WTC11 (cell line): ENCODE measurements at regions not wholly inside any gene's neighbourhood (a gene's known extent, or its start where the extent isn't known, plus 50 kb on each side); places are given as distances from the start of the nearest gene placed in this dataset.

ENCODE experiments used
- ATAC-seq: fragments of 200-7000 bp; cut with Tn5 transposase; 2 replicates; pipeline ENCODE4 v1.10.0; 2021; ENCODE audit warnings: mild to moderate bottlenecking, moderate library complexity
- CTCF ChIA-PET: fragments of 300-600 bp; sonication (Branson Sonifier 250); formaldehyde crosslinking; loops from one replicate; lab custom pipeline; 2021; ENCODE audit warnings: antibody characterized with exemption; lab: Charles Lee
- POLR2A ChIA-PET: fragments of 350-600 bp; sonication (Branson Sonifier 250); formaldehyde crosslinking; loops from one replicate; lab custom pipeline; 2021; ENCODE audit warnings: antibody characterized with exemption; lab: Charles Lee
- DNase-seq: peaks from one replicate; pipeline ENCODE4 v3.0.0; 2021; ENCODE audit warnings: low spot score
- H3K27ac Mint-ChIP-seq: 2 replicates; pipeline ENCODE4 v1.8.0; 2021; ENCODE audit warnings: mixed read lengths
- H3K27me3 Mint-ChIP-seq: 2 replicates; pipeline ENCODE4 v1.8.0; 2021; ENCODE audit warnings: low read depth, mild to moderate bottlenecking, moderate library complexity, mixed read lengths
- H3K36me3 Mint-ChIP-seq: 2 replicates; pipeline ENCODE4 v1.8.0; 2021; ENCODE audit warnings: mixed read lengths
- H3K4me1 Mint-ChIP-seq: 2 replicates; pipeline ENCODE4 v1.8.0; 2022; ENCODE audit warnings: mixed read lengths
- H3K4me3 Mint-ChIP-seq: 2 replicates; pipeline ENCODE4 v1.8.0; 2021; ENCODE audit warnings: mild to moderate bottlenecking, moderate library complexity, mixed read lengths
- H3K9me3 Mint-ChIP-seq: 2 replicates; pipeline ENCODE4 v1.8.0; 2021; ENCODE audit warnings: mixed read lengths
- CBFB ChIP-seq: sonication (generic); formaldehyde crosslinking; IDR thresholded peaks from 2 replicates; pipeline ENCODE4 v1.8.1; 2022; ENCODE audit warnings: mild to moderate bottlenecking, low read depth, missing genetic modification reagents
- ELF4 ChIP-seq: sonication (generic); formaldehyde crosslinking; IDR thresholded peaks from 2 replicates; pipeline ENCODE4 v1.8.1; 2022; ENCODE audit warnings: low read depth, mild to moderate bottlenecking, moderate library complexity, missing genetic modification reagents
- EMX1 ChIP-seq: fragments of 250-450 bp; sonication (Bioruptor Pico); IDR thresholded peaks from 2 replicates; pipeline ENCODE4 v1.8.0; 2021; ENCODE audit warnings: mild to moderate bottlenecking
- ETV6 ChIP-seq: sonication (generic); formaldehyde crosslinking; IDR thresholded peaks from 2 replicates; pipeline ENCODE4 v1.8.1; 2022; ENCODE audit warnings: mild to moderate bottlenecking, missing genetic modification reagents
- FOXP1 ChIP-seq: sonication (generic); formaldehyde crosslinking; IDR thresholded peaks from 2 replicates; pipeline ENCODE4 v1.8.0; 2022; ENCODE audit warnings: missing genetic modification reagents, mild to moderate bottlenecking, moderate library complexity, borderline replicate concordance
- GABPB1 ChIP-seq: sonication (generic); formaldehyde crosslinking; IDR thresholded peaks from 2 replicates; pipeline ENCODE4 v1.8.1; 2023; ENCODE audit warnings: mild to moderate bottlenecking, missing genetic modification reagents
- JAZF1 ChIP-seq: fragments of 250-450 bp; sonication (Bioruptor Pico); IDR thresholded peaks from 2 replicates; pipeline ENCODE4 v1.9.0; 2021; ENCODE audit warnings: moderate library complexity, mild to moderate bottlenecking, inconsistent platforms
- NR3C1 ChIP-seq: sonication (generic); formaldehyde crosslinking; conservative IDR thresholded peaks from 2 replicates; pipeline ENCODE4 v1.8.1; 2023; ENCODE audit warnings: low read depth, mild to moderate bottlenecking, missing genetic modification reagents
- SP1 ChIP-seq: sonication (generic); formaldehyde crosslinking; conservative IDR thresholded peaks from 2 replicates; pipeline ENCODE4 v1.8.1; 2022; ENCODE audit warnings: missing genetic modification reagents
- TEAD1 ChIP-seq: sonication (generic); formaldehyde crosslinking; IDR thresholded peaks from 2 replicates; pipeline ENCODE4 v1.8.0; 2022; ENCODE audit warnings: mild to moderate bottlenecking, missing genetic modification reagents
- TEAD4 ChIP-seq: sonication (generic); formaldehyde crosslinking; IDR thresholded peaks from 2 replicates; pipeline ENCODE4 v1.8.0; 2022; ENCODE audit warnings: mild to moderate bottlenecking, missing genetic modification reagents
- TP53 ChIP-seq: sonication (generic); formaldehyde crosslinking; IDR thresholded peaks from 2 replicates; pipeline ENCODE4 v1.8.1; 2023; ENCODE audit warnings: mild to moderate bottlenecking, missing genetic modification reagents
- ZNF121 ChIP-seq: sonication (generic); formaldehyde crosslinking; IDR thresholded peaks from 2 replicates; pipeline ENCODE4 v1.8.0; 2023; ENCODE audit warnings: missing genetic modification reagents
- ZNF232 ChIP-seq: sonication (generic); formaldehyde crosslinking; IDR thresholded peaks from 2 replicates; pipeline ENCODE4 v1.8.0; 2022; ENCODE audit warnings: mild to moderate bottlenecking, missing genetic modification reagents
- TF ChIP-seq, protein P1 (sequence below): sonication (generic); formaldehyde crosslinking; IDR thresholded peaks from 2 replicates; pipeline ENCODE4 v1.8.0; 2023; ENCODE audit warnings: mild to moderate bottlenecking, missing genetic modification reagents
- TF ChIP-seq, protein P2 (sequence below): sonication (generic); formaldehyde crosslinking; IDR thresholded peaks from 2 replicates; pipeline ENCODE4 v1.8.0; 2022; ENCODE audit warnings: mild to moderate bottlenecking, missing genetic modification reagents
- TF ChIP-seq, protein P3 (sequence below): sonication (generic); formaldehyde crosslinking; IDR thresholded peaks from 2 replicates; pipeline ENCODE4 v1.8.1; 2022; ENCODE audit warnings: mild to moderate bottlenecking, missing genetic modification reagents, moderate library complexity, borderline replicate concordance
- TF ChIP-seq, protein P4 (sequence below): fragments of 250-450 bp; sonication (Bioruptor Pico); IDR thresholded peaks from 2 replicates; pipeline ENCODE4 v2.1.2; 2022; ENCODE audit warnings: mild to moderate bottlenecking, moderate library complexity
- TF ChIP-seq, protein P5 (sequence below): sonication (generic); formaldehyde crosslinking; IDR thresholded peaks from 2 replicates; pipeline ENCODE4 v1.8.1; 2023; ENCODE audit warnings: mild to moderate bottlenecking, missing genetic modification reagents
- TF ChIP-seq, protein P6 (sequence below): fragments of 200-600 bp; IDR thresholded peaks from 2 replicates; pipeline ENCODE4 v1.8.0; 2022; ENCODE audit warnings: antibody characterized with exemption

DNA sequence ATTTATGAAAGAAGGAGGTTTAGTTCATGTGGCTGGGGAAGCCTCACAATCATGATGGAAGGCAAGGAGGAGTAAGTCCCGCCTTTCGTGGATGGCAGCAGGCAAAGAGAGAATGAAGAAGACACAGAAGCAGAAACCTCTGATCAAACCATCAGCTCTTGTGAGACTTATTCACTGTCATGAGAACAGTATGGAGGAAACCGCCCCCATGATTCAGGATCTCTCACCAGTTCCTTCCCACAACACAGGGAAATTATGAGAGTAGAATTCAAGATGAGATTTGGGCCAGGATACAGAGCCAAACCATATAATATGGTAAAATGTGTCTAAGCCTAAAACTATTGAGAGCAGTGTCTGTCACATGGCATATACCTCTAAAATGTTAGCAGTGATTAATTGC is 503.8 kb upstream of the CCDC179 start (continued):
- no peak for TF ChIP-seq FOXP1 (CRISPR knock-in tag)
- no peak for TF ChIP-seq TP53
- TF ChIP-seq, protein P1, sequence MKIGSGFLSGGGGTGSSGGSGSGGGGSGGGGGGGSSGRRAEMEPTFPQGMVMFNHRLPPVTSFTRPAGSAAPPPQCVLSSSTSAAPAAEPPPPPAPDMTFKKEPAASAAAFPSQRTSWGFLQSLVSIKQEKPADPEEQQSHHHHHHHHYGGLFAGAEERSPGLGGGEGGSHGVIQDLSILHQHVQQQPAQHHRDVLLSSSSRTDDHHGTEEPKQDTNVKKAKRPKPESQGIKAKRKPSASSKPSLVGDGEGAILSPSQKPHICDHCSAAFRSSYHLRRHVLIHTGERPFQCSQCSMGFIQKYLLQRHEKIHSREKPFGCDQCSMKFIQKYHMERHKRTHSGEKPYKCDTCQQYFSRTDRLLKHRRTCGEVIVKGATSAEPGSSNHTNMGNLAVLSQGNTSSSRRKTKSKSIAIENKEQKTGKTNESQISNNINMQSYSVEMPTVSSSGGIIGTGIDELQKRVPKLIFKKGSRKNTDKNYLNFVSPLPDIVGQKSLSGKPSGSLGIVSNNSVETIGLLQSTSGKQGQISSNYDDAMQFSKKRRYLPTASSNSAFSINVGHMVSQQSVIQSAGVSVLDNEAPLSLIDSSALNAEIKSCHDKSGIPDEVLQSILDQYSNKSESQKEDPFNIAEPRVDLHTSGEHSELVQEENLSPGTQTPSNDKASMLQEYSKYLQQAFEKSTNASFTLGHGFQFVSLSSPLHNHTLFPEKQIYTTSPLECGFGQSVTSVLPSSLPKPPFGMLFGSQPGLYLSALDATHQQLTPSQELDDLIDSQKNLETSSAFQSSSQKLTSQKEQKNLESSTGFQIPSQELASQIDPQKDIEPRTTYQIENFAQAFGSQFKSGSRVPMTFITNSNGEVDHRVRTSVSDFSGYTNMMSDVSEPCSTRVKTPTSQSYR = no peak
- TF ChIP-seq ELF4 (CRISPR knock-in tag) = no peak

DNA sequence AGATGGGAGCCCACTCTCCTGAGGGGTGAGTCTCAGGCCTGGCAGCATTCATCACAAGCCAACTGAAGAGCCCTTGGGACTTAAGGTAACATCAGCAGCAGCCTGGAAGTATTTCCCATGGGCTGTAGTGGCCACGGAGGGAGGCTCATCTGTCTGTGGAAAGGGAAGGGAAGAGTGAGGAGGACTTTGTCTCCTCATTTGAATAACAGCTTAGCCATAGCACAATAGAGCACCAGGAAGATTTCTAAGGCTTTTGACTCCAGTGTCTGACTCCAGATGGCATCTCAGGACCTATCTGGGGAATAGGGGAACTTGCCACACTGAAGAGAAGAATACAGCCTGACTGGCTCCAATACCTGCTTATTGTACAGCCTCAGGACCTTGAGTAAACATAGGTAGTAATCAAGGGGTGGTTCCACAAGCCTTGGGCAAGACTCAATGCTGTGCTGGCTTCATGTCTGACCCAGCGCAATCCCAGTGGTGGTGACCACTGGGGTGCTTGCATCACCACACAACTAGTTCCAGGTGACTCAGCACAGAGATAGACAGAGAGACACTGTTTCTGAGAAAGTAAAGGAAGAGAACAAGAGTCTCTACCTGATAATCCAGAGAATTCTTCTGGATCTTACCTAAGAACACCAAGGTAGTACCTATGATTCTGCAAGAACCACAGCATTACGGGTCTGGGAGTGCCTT is 510.5 kb upstream of the CCDC179 start:
- DNase-seq (no peak), ATAC-seq (no peak)
- Mint-ChIP-seq H3K4me1 (peaks cover 2% of the 10 kb centered on the region), H3K36me3 (no peaks in the 10 kb centered on the region; the same call in 1 of the 2 replicates), H3K27ac (no peak overlapping the region), H3K27me3 (no peaks in the 10 kb centered on the region), H3K9me3 (peaks cover 22% of the 10 kb centered on the region), H3K4me3 (no peak overlapping the region)
- ChIA-PET POLR2A (no interaction called here), CTCF (no interaction called here)
- TF ChIP-seq TP53 = no peak
- TF ChIP-seq ZNF232 = no peak
- TF ChIP-seq GABPB1 (CRISPR knock-in tag) = no peak
- no peak for TF ChIP-seq CBFB (CRISPR knock-in tag)
- no peak for TF ChIP-seq NR3C1
- no peak for TF ChIP-seq SP1 (CRISPR knock-in tag)
- no peak for TF ChIP-seq FOXP1 (CRISPR knock-in tag)
- no peak for TF ChIP-seq TEAD1 (CRISPR knock-in tag)

DNA sequence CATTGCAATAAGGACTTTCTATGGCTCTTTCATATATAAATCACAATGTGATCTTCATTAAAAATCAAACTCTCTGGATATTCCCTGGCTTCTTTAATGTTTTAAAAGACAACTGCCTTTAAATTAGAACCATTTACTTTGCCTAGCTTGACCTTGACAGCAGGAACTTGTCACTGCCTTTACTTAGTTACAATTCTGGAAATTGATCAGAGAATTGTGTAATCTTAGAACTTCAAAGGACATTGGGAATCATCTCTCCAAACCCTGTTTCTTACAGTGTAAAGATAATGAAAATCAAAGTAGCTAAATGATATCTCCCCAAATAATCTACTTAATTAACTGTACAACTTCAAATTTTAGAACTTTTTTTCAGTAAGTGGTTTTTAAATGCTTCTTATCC is 517.6 kb upstream of the CCDC179 start:
- Mint-ChIP-seq H3K4me1 (no peaks in the 10 kb centered on the region), H3K27ac (no peak overlapping the region), H3K36me3 (no peaks in the 10 kb centered on the region), H3K9me3 (peaks cover 7% of the 10 kb centered on the region; the same call in 1 of the 2 replicates), H3K4me3 (no peak overlapping the region), H3K27me3 (no peaks in the 10 kb centered on the region)
- TF ChIP-seq JAZF1 (CRISPR knock-in tag) (no peak), ETV6 (CRISPR knock-in tag) (no peak), TEAD4 (CRISPR knock-in tag) (no peak), ZNF121 (CRISPR knock-in tag) (no peak), EMX1 (CRISPR knock-in tag) (no peak)
- TF ChIP-seq, protein P2, sequence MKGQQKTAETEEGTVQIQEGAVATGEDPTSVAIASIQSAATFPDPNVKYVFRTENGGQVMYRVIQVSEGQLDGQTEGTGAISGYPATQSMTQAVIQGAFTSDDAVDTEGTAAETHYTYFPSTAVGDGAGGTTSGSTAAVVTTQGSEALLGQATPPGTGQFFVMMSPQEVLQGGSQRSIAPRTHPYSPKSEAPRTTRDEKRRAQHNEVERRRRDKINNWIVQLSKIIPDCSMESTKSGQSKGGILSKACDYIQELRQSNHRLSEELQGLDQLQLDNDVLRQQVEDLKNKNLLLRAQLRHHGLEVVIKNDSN (CRISPR knock-in tag) = no peak
- TF ChIP-seq, protein P3, sequence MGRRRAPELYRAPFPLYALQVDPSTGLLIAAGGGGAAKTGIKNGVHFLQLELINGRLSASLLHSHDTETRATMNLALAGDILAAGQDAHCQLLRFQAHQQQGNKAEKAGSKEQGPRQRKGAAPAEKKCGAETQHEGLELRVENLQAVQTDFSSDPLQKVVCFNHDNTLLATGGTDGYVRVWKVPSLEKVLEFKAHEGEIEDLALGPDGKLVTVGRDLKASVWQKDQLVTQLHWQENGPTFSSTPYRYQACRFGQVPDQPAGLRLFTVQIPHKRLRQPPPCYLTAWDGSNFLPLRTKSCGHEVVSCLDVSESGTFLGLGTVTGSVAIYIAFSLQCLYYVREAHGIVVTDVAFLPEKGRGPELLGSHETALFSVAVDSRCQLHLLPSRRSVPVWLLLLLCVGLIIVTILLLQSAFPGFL = no peak
- TF ChIP-seq, protein P4, sequence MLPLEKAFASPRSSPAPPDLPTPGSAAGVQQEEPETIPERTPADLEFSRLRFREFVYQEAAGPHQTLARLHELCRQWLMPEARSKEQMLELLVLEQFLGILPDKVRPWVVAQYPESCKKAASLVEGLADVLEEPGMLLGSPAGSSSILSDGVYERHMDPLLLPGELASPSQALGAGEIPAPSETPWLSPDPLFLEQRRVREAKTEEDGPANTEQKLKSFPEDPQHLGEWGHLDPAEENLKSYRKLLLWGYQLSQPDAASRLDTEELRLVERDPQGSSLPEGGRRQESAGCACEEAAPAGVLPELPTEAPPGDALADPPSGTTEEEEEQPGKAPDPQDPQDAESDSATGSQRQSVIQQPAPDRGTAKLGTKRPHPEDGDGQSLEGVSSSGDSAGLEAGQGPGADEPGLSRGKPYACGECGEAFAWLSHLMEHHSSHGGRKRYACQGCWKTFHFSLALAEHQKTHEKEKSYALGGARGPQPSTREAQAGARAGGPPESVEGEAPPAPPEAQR (CRISPR knock-in tag) = no peak
- TF ChIP-seq, protein P5, sequence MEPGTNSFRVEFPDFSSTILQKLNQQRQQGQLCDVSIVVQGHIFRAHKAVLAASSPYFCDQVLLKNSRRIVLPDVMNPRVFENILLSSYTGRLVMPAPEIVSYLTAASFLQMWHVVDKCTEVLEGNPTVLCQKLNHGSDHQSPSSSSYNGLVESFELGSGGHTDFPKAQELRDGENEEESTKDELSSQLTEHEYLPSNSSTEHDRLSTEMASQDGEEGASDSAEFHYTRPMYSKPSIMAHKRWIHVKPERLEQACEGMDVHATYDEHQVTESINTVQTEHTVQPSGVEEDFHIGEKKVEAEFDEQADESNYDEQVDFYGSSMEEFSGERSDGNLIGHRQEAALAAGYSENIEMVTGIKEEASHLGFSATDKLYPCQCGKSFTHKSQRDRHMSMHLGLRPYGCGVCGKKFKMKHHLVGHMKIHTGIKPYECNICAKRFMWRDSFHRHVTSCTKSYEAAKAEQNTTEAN = no peak
- TF ChIP-seq, protein P6, sequence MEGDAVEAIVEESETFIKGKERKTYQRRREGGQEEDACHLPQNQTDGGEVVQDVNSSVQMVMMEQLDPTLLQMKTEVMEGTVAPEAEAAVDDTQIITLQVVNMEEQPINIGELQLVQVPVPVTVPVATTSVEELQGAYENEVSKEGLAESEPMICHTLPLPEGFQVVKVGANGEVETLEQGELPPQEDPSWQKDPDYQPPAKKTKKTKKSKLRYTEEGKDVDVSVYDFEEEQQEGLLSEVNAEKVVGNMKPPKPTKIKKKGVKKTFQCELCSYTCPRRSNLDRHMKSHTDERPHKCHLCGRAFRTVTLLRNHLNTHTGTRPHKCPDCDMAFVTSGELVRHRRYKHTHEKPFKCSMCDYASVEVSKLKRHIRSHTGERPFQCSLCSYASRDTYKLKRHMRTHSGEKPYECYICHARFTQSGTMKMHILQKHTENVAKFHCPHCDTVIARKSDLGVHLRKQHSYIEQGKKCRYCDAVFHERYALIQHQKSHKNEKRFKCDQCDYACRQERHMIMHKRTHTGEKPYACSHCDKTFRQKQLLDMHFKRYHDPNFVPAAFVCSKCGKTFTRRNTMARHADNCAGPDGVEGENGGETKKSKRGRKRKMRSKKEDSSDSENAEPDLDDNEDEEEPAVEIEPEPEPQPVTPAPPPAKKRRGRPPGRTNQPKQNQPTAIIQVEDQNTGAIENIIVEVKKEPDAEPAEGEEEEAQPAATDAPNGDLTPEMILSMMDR = no peak
- ChIA-PET POLR2A (no interaction called here), CTCF (interaction anchor here (0.6 kb wide), 1 partner anchor 502 kb away, joined by 3 read pairs; no protein-coding TSS in a partner anchor)
- no peak for ATAC-seq
- no peak for DNase-seq
